ENCODE measurements at regions not wholly inside any gene's neighbourhood (a gene's known extent, or its start where the extent isn't known, plus 50 kb on each side); places are given as distances from the start of the nearest gene placed in this dataset.
"Not testable (repeated sequence)": the region's sequence is repeated elsewhere in the genome, so short reads cannot be mapped to it uniquely, and the experiment has no call there.

DNA sequence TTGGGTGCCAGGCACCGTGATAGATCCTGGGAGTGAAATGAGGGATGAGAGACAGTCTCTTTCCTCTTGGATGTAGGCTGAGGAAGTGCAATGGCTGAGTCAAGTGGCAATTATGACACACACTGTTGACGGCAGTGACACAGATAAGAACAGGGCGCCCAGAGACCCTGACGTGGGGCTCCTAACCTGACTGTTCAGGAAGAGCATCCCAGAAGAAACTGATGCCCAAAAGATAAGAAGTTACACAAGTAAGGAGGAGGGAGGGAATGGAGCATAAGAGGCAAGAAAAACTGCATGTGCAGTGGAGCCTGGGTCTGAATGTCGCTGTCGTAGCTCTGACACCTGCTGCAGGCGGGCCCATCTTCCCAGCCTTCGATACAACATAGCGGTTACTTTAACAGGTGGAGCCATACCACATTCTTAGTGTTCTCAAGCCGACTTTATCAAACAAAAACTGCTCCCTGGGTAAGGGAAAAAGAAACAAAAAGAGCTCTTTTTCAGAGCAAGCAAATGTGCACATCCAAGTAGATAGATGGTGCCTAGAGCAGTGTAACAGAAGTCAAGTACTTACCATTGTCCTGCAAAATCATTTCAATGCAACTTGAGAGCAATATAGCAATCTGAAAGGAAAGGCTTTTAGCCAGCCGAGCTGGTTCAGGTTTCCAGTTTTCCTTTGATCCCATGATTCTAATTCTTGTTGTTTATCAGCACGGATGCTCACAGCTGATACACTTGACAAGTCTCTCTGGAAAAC is 463.9 kb upstream of the JARID2 start:
- Histone ChIP-seq H3K23ac (ENCODE audit: insufficient read length, low read depth, low read length) (no peak overlapping the region), H2BK20ac (ENCODE audit: low read depth, low read length, poor library complexity, severe bottlenecking) (no peak overlapping the region), H3K4ac (ENCODE audit: low read depth, low read length) (no peak overlapping the region), H3K79me2 (ENCODE audit: insufficient read depth, low read length) (no peaks in the 10 kb centered on the region), H3T11ph (ENCODE audit: low read length) (no peak overlapping the region), H3K4me2 (ENCODE audit: insufficient read depth, insufficient read length, low read length) (no peak overlapping the region), H2BK120ac (ENCODE audit: low read depth, low read length, poor library complexity, severe bottlenecking) (no peak overlapping the region), H2AK5ac (ENCODE audit: insufficient read length, low read length) (no peak overlapping the region), H3K9ac (ENCODE audit: extremely low read depth, insufficient read length, low read length) (no peak overlapping the region), H3K27ac (ENCODE audit: insufficient read length, low read depth, low read length) (no peak overlapping the region), H3K14ac (ENCODE audit: insufficient read depth, low read length) (no peak overlapping the region), H3K27me3 (ENCODE audit: insufficient read depth, low read length) (no peaks in the 10 kb centered on the region), H2BK5ac (ENCODE audit: insufficient read length, low read length) (no peak overlapping the region), H4K20me1 (ENCODE audit: control insufficient read depth, insufficient read depth, insufficient read length) (no peaks in the 10 kb centered on the region), H2AFZ (ENCODE audit: low read length) (no peak overlapping the region), H4K91ac (ENCODE audit: insufficient read length, low read depth, low read length) (no peak overlapping the region), H2BK15ac (ENCODE audit: low read depth, low read length) (no peak overlapping the region), H3K79me1 (ENCODE audit: insufficient read depth, low read depth, low read length, poor library complexity, severe bottlenecking) (no peaks in the 10 kb centered on the region), H3K23me2 (ENCODE audit: insufficient read length, low read depth, low read length, poor library complexity, severe bottlenecking) (no peaks in the 10 kb centered on the region), H3K18ac (ENCODE audit: insufficient read length, low read depth, low read length) (no peak overlapping the region), H3K4me1 (ENCODE audit: insufficient read depth, low read length) (peaks cover 13% of the 10 kb centered on the region; the same call in 1 of the 2 replicates), H4K8ac (replicated peaks; ENCODE audit: insufficient read length, low read depth, low read length) (no peak overlapping the region), H3K56ac (ENCODE audit: insufficient read length, low read depth, low read length) (no peak overlapping the region), H2BK12ac (ENCODE audit: insufficient read length, low read depth, low read length) (no peak overlapping the region), H3K9me3 (ENCODE audit: control insufficient read depth, low read depth, low read length) (no peaks in the 10 kb centered on the region), H4K5ac (ENCODE audit: insufficient read length, low read depth, low read length) (no peak overlapping the region)
- H3K36me3 Mint-ChIP-seq (ENCODE audit: insufficient read depth in 1 of 3, low read depth in 3 of 3) = peaks cover 5 to 8% (median 8%) of the 10 kb centered on the region in 3 experiments; a peak in 6 of 7 replicates
- no peak for TF ChIP-seq CTCF (conservative IDR thresholded peaks at IDR 0.05)
- peaks cover 62 to 66% of the 10 kb centered on the region in 2 experiments for H3K4me1 Mint-ChIP-seq
- H3K27ac Mint-ChIP-seq = peak overlapping the region in 2 of 3 experiments; percentile 18 to 77; a peak in 3 of 7 replicates
- no peaks in the 10 kb centered on the region for H3K27me3 Mint-ChIP-seq (ENCODE audit: low read depth)
- H3K4me3 Mint-ChIP-seq = no peak overlapping the region
- peaks cover 2 to 8% of the 10 kb centered on the region in 2 experiments; a peak in 3 of 5 replicates for H3K9me3 Mint-ChIP-seq
- no CpG with 5 or more reads among the region's 12 CpGs for WGBS (ENCODE audit: extremely low coverage, insufficient read length, low lambda C conversion rate)
- no peak for DNase-seq

- not testable (repeated sequence) for H2BK120ac ChIP-seq (ENCODE audit: low read depth, low read length, poor library complexity, severe bottlenecking); H3K36me3 Mint-ChIP-seq (ENCODE audit: insufficient read depth in 1 of 3, low read depth in 3 of 3); H4K5ac ChIP-seq (ENCODE audit: insufficient read length, low read depth, low read length); H3K4me2 ChIP-seq (ENCODE audit: insufficient read depth, insufficient read length, low read length); H3K14ac ChIP-seq (ENCODE audit: insufficient read depth, low read length); H3K23me2 ChIP-seq (ENCODE audit: insufficient read length, low read depth, low read length, poor library complexity, severe bottlenecking); H3K4me3 Mint-ChIP-seq; H4K91ac ChIP-seq (ENCODE audit: insufficient read length, low read depth, low read length); H4K20me1 ChIP-seq (ENCODE audit: control insufficient read depth, insufficient read depth, insufficient read length); H2BK5ac ChIP-seq (ENCODE audit: insufficient read length, low read length); H2AK5ac ChIP-seq (ENCODE audit: insufficient read length, low read length); H3K9ac ChIP-seq (ENCODE audit: extremely low read depth, insufficient read length, low read length); H2BK20ac ChIP-seq (ENCODE audit: low read depth, low read length, poor library complexity, severe bottlenecking); H3K4ac ChIP-seq (ENCODE audit: low read depth, low read length); H2BK12ac ChIP-seq (ENCODE audit: insufficient read length, low read depth, low read length); H3K9me3 Mint-ChIP-seq; H3K56ac ChIP-seq (ENCODE audit: insufficient read length, low read depth, low read length); H3K18ac ChIP-seq (ENCODE audit: insufficient read length, low read depth, low read length); H3K27me3 Mint-ChIP-seq (ENCODE audit: low read depth); H2AFZ ChIP-seq (ENCODE audit: low read length); H4K8ac ChIP-seq (replicated peaks; ENCODE audit: insufficient read length, low read depth, low read length); H3T11ph ChIP-seq (ENCODE audit: low read length); H2BK15ac ChIP-seq (ENCODE audit: low read depth, low read length); H3K79me2 ChIP-seq (ENCODE audit: insufficient read depth, low read length); H3K27me3 ChIP-seq (ENCODE audit: insufficient read depth, low read length); H3K79me1 ChIP-seq (ENCODE audit: insufficient read depth, low read depth, low read length, poor library complexity, severe bottlenecking); H3K23ac ChIP-seq (ENCODE audit: insufficient read length, low read depth, low read length); H3K27ac ChIP-seq (ENCODE audit: insufficient read length, low read depth, low read length); H3K9me3 ChIP-seq (ENCODE audit: control insufficient read depth, low read depth, low read length); DNase-seq
- peaks cover 65 to 68% of the 10 kb centered on the region in 2 experiments for H3K4me1 Mint-ChIP-seq
- WGBS (ENCODE audit: extremely low coverage, insufficient read length, low lambda C conversion rate) = no CpG with 5 or more reads among the region's 10 CpGs
- H3K4me1 ChIP-seq (ENCODE audit: insufficient read depth, low read length) = peaks cover 10% of the 10 kb centered on the region; the same call in 1 of the 2 replicates
- peak overlapping the region in 1 of 3 experiments; percentile 78; a peak in 4 of 7 replicates for H3K27ac Mint-ChIP-seq
Observed at GRCh38 chr6:14782921-14783464, 462.9 kb upstream of the JARID2 start.
